Calu3 (cell line): ENCODE measurements at regions not wholly inside any gene's neighbourhood (a gene's known extent, or its start where the extent isn't known, plus 50 kb on each side); places are given as distances from the start of the nearest gene placed in this dataset.

Experiments
- BruUV-seq: library from RNA; stranded (reverse); fragments of 400-500 nt; replicated peaks from 2 replicates; lab custom pipeline; 2021; lab: Mats Ljungman, UMichigan
- CTCF ChIA-PET: fragments of 300-600 bp; sonication (Branson Sonifier 250); formaldehyde crosslinking; loops from one replicate; lab custom pipeline; 2022; ENCODE audit warnings: antibody characterized with exemption; lab: Charles Lee
- DNase-seq: peaks from one replicate; pipeline ENCODE4 v3.0.0; 2022
- H3K27ac Mint-ChIP-seq: one replicate; pipeline ENCODE4 v1.8.0; 2022; ENCODE audit warnings: mixed read lengths; ENCODE audit not compliant: unreplicated experiment
- H3K27me3 Mint-ChIP-seq: one replicate; pipeline ENCODE4 v1.8.0; 2022; ENCODE audit warnings: mixed read lengths; ENCODE audit not compliant: unreplicated experiment
- H3K36me3 Mint-ChIP-seq: one replicate; pipeline ENCODE4 v1.8.0; 2022; ENCODE audit warnings: mild to moderate bottlenecking, moderate library complexity, mixed read lengths; ENCODE audit not compliant: insufficient read depth, unreplicated experiment
- H3K4me1 Mint-ChIP-seq: one replicate; pipeline ENCODE4 v1.8.0; 2022; ENCODE audit warnings: mild to moderate bottlenecking, low read depth, mixed read lengths; ENCODE audit not compliant: unreplicated experiment
- H3K4me3 Mint-ChIP-seq: one replicate; pipeline ENCODE4 v1.8.0; 2022; ENCODE audit warnings: mild to moderate bottlenecking, low read depth, moderate library complexity, mixed read lengths; ENCODE audit not compliant: unreplicated experiment
- H3K9me3 Mint-ChIP-seq: one replicate; pipeline ENCODE4 v1.8.0; 2022; ENCODE audit warnings: low read depth, mixed read lengths; ENCODE audit not compliant: unreplicated experiment
- CTCF ChIP-seq: fragments of 200-600 bp; IDR thresholded peaks from one replicate; pipeline ENCODE4 v1.8.0; 2022; ENCODE audit warnings: antibody characterized with exemption; ENCODE audit not compliant: unreplicated experiment
- intact Hi-C: fragments of 100-400 bp; cut with micrococcal nuclease; formaldehyde crosslinking; loops from one replicate; pipeline ENCODE4 v1.10.0; 2022; ENCODE audit not compliant: unreplicated experiment

- BruUV-seq, result no TSS peak
- H3K4me3 Mint-ChIP-seq, result no peak overlapping the region
- no peaks in the 10 kb centered on the region for H3K27me3 Mint-ChIP-seq
- TF ChIP-seq CTCF, result no peak
- H3K4me1 Mint-ChIP-seq, result peaks cover 7% of the 10 kb centered on the region
- no peak overlapping the region for H3K27ac Mint-ChIP-seq
- CTCF ChIA-PET, result interaction anchor here (0.7 to 1.0 kb wide), 2 partner anchors 42 to 64 kb away, joined by 3 to 7 read pairs; no protein-coding TSS in a partner anchor
- H3K9me3 Mint-ChIP-seq, result no peaks in the 10 kb centered on the region
- no peak for DNase-seq
- intact Hi-C loops, result no loop called here
- H3K36me3 Mint-ChIP-seq, result no peaks in the 10 kb centered on the region
Measured at GRCh38 chr7:121480566-121481335, 84.6 kb upstream of the FAM3C start.

GRCh38 chr7:121480058-121480457 is 84.0 kb upstream of the FAM3C start:
- Mint-ChIP-seq H3K36me3 (no peaks in the 10 kb centered on the region), H3K27me3 (no peaks in the 10 kb centered on the region), H3K4me1 (peaks cover 11% of the 10 kb centered on the region), H3K4me3 (no peak overlapping the region), H3K9me3 (no peaks in the 10 kb centered on the region), H3K27ac (no peak overlapping the region)
- BruUV-seq, result no TSS peak
- no peak for TF ChIP-seq CTCF
- CTCF ChIA-PET, result interaction anchor here (0.7 to 1.0 kb wide), 2 partner anchors 42 to 65 kb away, joined by 3 to 7 read pairs; no protein-coding TSS in a partner anchor
- intact Hi-C loops, result no loop called here
- no peak for DNase-seq

GRCh38 chr7:121479466-121479865 is 83.4 kb upstream of the FAM3C start:
- intact Hi-C loops, result no loop called here
- no peak for TF ChIP-seq CTCF
- Mint-ChIP-seq H3K27ac (no peak overlapping the region), H3K9me3 (no peaks in the 10 kb centered on the region), H3K36me3 (no peaks in the 10 kb centered on the region), H3K4me1 (peaks cover 17% of the 10 kb centered on the region), H3K27me3 (no peaks in the 10 kb centered on the region), H3K4me3 (no peak overlapping the region)
- CTCF ChIA-PET, result interaction anchor here (1.0 kb wide), 1 partner anchor 41 kb away, joined by 3 read pairs; no protein-coding TSS in a partner anchor
- DNase-seq, result no peak
- no TSS peak for BruUV-seq

GRCh38 chr7:121475806-121476205 is 79.7 kb upstream of the FAM3C start:
- intact Hi-C loops, result no loop called here
- no TSS peak for BruUV-seq
- CTCF ChIA-PET, result no interaction called here
- H3K27me3 Mint-ChIP-seq, result no peaks in the 10 kb centered on the region
- H3K27ac Mint-ChIP-seq, result no peak overlapping the region
- H3K9me3 Mint-ChIP-seq, result peaks cover 2% of the 10 kb centered on the region
- H3K4me3 Mint-ChIP-seq, result no peak overlapping the region
- no peak for DNase-seq
- H3K4me1 Mint-ChIP-seq, result peaks cover 26% of the 10 kb centered on the region
- no peaks in the 10 kb centered on the region for H3K36me3 Mint-ChIP-seq
- TF ChIP-seq CTCF, result no peak
